22Rv1 (cell line): ENCODE measurements at regions not wholly inside any gene's neighbourhood (a gene's known extent, or its start where the extent isn't known, plus 50 kb on each side); places are given as distances from the start of the nearest gene placed in this dataset.

Experiments
- ZFX ChIP-seq: fragments of 450-650 bp; IDR thresholded peaks from 2 replicates; pipeline ENCODE4 v1.6.1; 2017; ENCODE audit warnings: antibody characterized with exemption, borderline replicate concordance
- TF ChIP-seq, protein P1 (sequence below): fragments of 450-650 bp; IDR thresholded peaks from 2 replicates; pipeline ENCODE4 v1.5.1; 2017; ENCODE audit warnings: mild to moderate bottlenecking

DNA sequence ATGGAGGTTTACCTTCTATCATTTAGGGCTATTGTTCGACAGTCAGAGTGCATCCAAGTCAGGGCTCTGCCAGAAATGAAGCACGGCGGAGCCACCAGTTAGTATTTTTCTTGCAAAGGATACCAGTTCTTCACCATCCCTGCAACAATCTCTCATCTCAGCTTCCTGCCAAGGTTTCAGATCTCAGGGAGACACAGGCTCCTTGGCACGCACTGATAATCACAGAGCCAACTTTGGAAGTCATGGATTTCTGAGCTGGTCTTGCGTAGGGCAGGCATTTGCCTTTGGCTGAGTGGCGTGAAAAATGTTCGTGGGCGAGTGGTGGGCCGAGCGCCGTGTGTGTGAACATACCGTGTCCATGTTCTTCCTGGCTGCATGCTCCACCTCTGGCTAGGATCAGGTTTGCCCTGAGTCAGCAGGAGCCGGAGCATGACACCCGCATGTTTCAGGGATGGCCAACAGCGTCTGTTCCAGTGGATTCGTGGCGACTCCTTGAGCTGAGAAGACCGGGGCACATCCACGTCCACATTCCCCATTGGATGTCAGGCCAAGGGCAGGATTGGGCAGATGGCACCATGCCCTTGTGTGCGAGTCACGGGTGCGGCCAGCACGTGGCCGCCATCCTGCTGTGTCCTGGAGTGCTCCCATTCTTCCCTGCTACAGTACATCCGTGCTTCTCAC lies 118.5 kb upstream of the C1orf174 start:
- TF ChIP-seq, protein P1, sequence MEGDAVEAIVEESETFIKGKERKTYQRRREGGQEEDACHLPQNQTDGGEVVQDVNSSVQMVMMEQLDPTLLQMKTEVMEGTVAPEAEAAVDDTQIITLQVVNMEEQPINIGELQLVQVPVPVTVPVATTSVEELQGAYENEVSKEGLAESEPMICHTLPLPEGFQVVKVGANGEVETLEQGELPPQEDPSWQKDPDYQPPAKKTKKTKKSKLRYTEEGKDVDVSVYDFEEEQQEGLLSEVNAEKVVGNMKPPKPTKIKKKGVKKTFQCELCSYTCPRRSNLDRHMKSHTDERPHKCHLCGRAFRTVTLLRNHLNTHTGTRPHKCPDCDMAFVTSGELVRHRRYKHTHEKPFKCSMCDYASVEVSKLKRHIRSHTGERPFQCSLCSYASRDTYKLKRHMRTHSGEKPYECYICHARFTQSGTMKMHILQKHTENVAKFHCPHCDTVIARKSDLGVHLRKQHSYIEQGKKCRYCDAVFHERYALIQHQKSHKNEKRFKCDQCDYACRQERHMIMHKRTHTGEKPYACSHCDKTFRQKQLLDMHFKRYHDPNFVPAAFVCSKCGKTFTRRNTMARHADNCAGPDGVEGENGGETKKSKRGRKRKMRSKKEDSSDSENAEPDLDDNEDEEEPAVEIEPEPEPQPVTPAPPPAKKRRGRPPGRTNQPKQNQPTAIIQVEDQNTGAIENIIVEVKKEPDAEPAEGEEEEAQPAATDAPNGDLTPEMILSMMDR, result no peak
- no peak for TF ChIP-seq ZFX
